Thyroid gland (tissue), 4 donors: ENCODE measurements at regions not wholly inside any gene's neighbourhood (a gene's known extent, or its start where the extent isn't known, plus 50 kb on each side); places are given as distances from the start of the nearest gene placed in this dataset.

Experiments
- DNase-seq, 2 donors: peaks; one replicate each; pipeline ENCODE4 v3.0.0-alpha.2; 2019
- H3K27ac ChIP-seq, 3 donors: fragments of 200-600 bp; sonication (generic); 1 replicate in 2 of 3; 2 replicates in 1 of 3; pipeline ENCODE4 v1.5.1; 2016 to 2019; ENCODE audit warnings: mild to moderate bottlenecking in 1 of 3, moderate library complexity in 1 of 3
- H3K27me3 ChIP-seq: fragments of 200-600 bp; sonication (generic); one replicate; pipeline ENCODE4 v1.5.1; 2019
- H3K36me3 ChIP-seq, 2 donors: fragments of 200-600 bp; sonication (generic); one replicate each; pipeline ENCODE4 v1.5.1; 2016 to 2019
- H3K4me1 ChIP-seq, 2 donors: fragments of 200-600 bp; sonication (generic); one replicate each; pipeline ENCODE4 v1.5.1; 2017 to 2019
- H3K4me3 ChIP-seq, 3 donors: fragments of 200-600 bp; sonication (generic); replicated peaks in 1 of 3; 1 replicate in 2 of 3; 2 replicates in 1 of 3; pipeline ENCODE4 v1.5.1; 2016; ENCODE audit warnings: mild to moderate bottlenecking in 1 of 3
- H3K9me3 ChIP-seq: fragments of 200-600 bp; sonication (generic); one replicate; pipeline ENCODE4 v1.5.1; 2017
- CTCF ChIP-seq, 6 experiments: fragments of 200-600 bp in 3 of 6; fragments of 450-650 bp in 3 of 6; sonication (generic) in 3 of 6; IDR thresholded peaks; one replicate each; pipeline ENCODE4 v1.5.1; 2016 to 2019; ENCODE audit warnings: antibody characterized with exemption in 6 of 6, mild to moderate bottlenecking in 2 of 6, inconsistent platforms in 1 of 6, moderate library complexity in 1 of 6
- POLR2A ChIP-seq, 2 donors: fragments of 450-650 bp; IDR thresholded peaks; one replicate each; pipeline ENCODE4 v1.6.1; 2017; ENCODE audit warnings: antibody characterized with exemption in 2 of 2, mild to moderate bottlenecking in 2 of 2, moderate library complexity in 1 of 2
- WGBS, 2 donors: methylation state at CpG; one replicate each; pipeline ENCODE4 v1.1.5; 2017; 5-methylcytosine and 5-hydroxymethylcytosine counted together
- intact Hi-C: fragments of 100-400 bp; cut with DNase I; formaldehyde crosslinking; loops from one replicate; pipeline ENCODE4 v1.15.1; 2023

DNA sequence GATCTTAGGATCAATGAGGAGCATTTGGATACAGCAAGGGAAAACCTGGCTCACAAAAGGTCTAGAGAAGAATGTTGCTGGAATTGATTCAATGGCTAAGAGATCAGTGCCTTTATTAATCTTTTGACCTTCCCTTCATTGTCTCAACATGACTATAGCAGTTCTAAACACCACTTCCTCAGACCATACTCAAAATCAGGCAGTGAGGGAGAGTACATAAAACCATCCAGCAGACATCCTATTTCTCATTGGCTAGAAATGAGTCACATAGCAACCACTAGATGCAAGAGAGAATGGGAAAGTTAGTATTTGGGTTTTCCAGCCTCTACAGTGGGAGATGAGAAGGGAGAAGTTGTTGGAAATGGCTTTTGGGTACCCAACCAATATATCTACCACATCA lies 151.4 kb upstream of the NUDT4 start:
- Histone ChIP-seq H3K27me3 (no peaks in the 10 kb centered on the region), H3K36me3 (no peaks in the 10 kb centered on the region), H3K27ac (no peak overlapping the region), H3K4me1 (peaks cover 0 to 6% of the 10 kb centered on the region in 2 donors), H3K4me3 (no peak overlapping the region), H3K9me3 (no peaks in the 10 kb centered on the region)
- intact Hi-C loops, result no loop called here
- no peak for TF ChIP-seq CTCF (IDR thresholded peaks at IDR 0.05)
- TF ChIP-seq POLR2A (IDR thresholded peaks at IDR 0.05), result no peak
- no peak for DNase-seq

- TF ChIP-seq POLR2A (IDR thresholded peaks at IDR 0.05) (no peak), CTCF (IDR thresholded peaks at IDR 0.05) (no peak)
- intact Hi-C loops, result no loop called here
- 77 to 82% methylated on average over 6 of the region's 6 CpGs for WGBS, 2 donors
- Histone ChIP-seq H3K36me3 (no peaks in the 10 kb centered on the region), H3K9me3 (no peaks in the 10 kb centered on the region), H3K27ac (no peak overlapping the region), H3K4me3 (no peak overlapping the region), H3K27me3 (no peaks in the 10 kb centered on the region), H3K4me1 (peaks cover 0 to 8% of the 10 kb centered on the region in 2 donors)
- DNase-seq, result no peak
Observed at GRCh38 chr12:93229494-93230325, 148.0 kb upstream of the NUDT4 start.

DNA sequence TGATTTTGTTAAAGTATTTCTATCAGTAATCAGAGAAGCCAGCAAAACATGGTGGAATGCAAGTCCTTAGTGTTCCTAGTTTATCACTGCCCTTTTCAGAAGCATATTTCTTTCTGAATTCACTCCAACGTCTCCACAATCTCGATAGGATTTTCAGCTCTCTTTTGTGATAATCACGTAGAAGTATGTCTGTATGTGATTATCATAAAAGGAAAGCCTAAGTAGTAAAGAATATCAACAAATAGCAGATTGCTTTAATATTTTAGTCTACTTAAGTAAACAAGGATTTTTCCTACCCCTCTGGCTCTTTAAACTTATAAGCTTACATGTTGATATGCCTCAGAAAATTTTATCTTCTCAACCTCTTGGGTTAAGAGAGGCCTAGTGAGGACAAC lies 147.4 kb upstream of the NUDT4 start:
- H3K27me3 ChIP-seq, result no peaks in the 10 kb centered on the region
- no peak for TF ChIP-seq CTCF (IDR thresholded peaks at IDR 0.05)
- no peak for TF ChIP-seq POLR2A (IDR thresholded peaks at IDR 0.05)
- no peaks in the 10 kb centered on the region for H3K9me3 ChIP-seq
- no peaks in the 10 kb centered on the region for H3K36me3 ChIP-seq
- DNase-seq, result no peak
- 75 to 88% methylated on average over 3 of the region's 3 CpGs for WGBS, 2 donors
- no peak overlapping the region for H3K4me3 ChIP-seq
- intact Hi-C loops, result no loop called here
- peaks cover 0 to 8% of the 10 kb centered on the region in 2 donors for H3K4me1 ChIP-seq
- no peak overlapping the region for H3K27ac ChIP-seq

- Histone ChIP-seq H3K4me3 (no peak overlapping the region), H3K27me3 (no peaks in the 10 kb centered on the region), H3K27ac (no peak overlapping the region), H3K4me1 (peaks cover 9 to 18% of the 10 kb centered on the region in 2 donors), H3K9me3 (no peaks in the 10 kb centered on the region), H3K36me3 (no peaks in the 10 kb centered on the region)
- intact Hi-C loops, result no loop called here
- TF ChIP-seq CTCF (IDR thresholded peaks at IDR 0.05), result no peak
- no peak for TF ChIP-seq POLR2A (IDR thresholded peaks at IDR 0.05)
- no peak for DNase-seq
- 92 to 94% methylated on average over 6 of the region's 6 CpGs for WGBS, 2 donors
Observed at GRCh38 chr12:93231938-93232337, 145.8 kb upstream of the NUDT4 start.

DNA sequence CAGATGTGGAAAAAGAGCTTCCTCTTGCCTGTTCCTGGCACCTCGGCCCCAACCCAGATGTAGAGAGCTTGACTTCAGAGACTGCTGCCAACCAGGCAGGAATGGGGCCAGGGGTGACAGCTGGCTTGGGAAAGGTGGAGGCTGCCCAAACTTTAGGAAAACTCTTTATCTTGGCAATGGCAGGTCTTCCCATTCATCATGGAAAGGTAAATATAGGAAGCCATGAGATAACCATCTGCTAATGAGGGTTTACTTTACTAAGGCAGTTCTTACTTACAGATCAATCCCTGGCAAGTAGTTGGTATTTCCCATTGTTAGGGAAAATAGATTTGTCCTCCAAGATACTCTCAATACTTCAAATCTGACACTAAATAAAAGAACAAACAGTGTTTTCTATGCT lies 143.1 kb upstream of the NUDT4 start:
- DNase-seq, result no peak

More for the DNA sequence above, 143.1 kb upstream of the NUDT4 start:
- H3K36me3 ChIP-seq, result no peaks in the 10 kb centered on the region
- TF ChIP-seq CTCF (IDR thresholded peaks at IDR 0.05) (no peak), POLR2A (IDR thresholded peaks at IDR 0.05) (no peak)
- H3K4me1 ChIP-seq, result peaks cover 14 to 29% of the 10 kb centered on the region in 2 donors
- no peaks in the 10 kb centered on the region for H3K9me3 ChIP-seq
- 70 to 72% methylated on average over 1 of the region's 1 CpG for WGBS, 2 donors
- H3K4me3 ChIP-seq, result no peak overlapping the region
- no peak overlapping the region for H3K27ac ChIP-seq
- intact Hi-C loops, result no loop called here
- no peaks in the 10 kb centered on the region for H3K27me3 ChIP-seq
